HCT116 (cell line): ENCODE measurements at regions not wholly inside any gene's neighbourhood (a gene's known extent, or its start where the extent isn't known, plus 50 kb on each side); places are given as distances from the start of the nearest gene placed in this dataset.

Source experiments
- ATAC-seq: fragments of 200-7000 bp; cut with Tn5 transposase; 2 replicates; pipeline ENCODE4 v1.9.1; 2020; ENCODE audit warnings: mild to moderate bottlenecking, moderate library complexity
- BruUV-seq: library from RNA; stranded (reverse); fragments of 400-500 nt; replicated peaks from 2 replicates; lab custom pipeline; 2021; lab: Mats Ljungman, UMichigan
- CTCF ChIA-PET: fragments of 300-600 bp; sonication (Branson Sonifier 250); formaldehyde crosslinking; loops from one replicate; lab custom pipeline; 2021; ENCODE audit warnings: antibody characterized with exemption; lab: Charles Lee
- POLR2A ChIA-PET: fragments of 300-600, 350-600 bp; sonication (Branson Sonifier 250); formaldehyde crosslinking; loops from one replicate; lab custom pipeline; 2021; ENCODE audit warnings: antibody characterized with exemption; lab: Charles Lee
- RAD21 ChIA-PET, 2 experiments: fragments of 300-600 bp; sonication (Branson Sonifier 250); formaldehyde crosslinking; loops; one replicate each; lab custom pipeline; 2023; ENCODE audit warnings: low total read pairs in 2 of 2; ENCODE audit not compliant: uncharacterized antibody in 2 of 2, unreplicated experiment in 2 of 2, low non-redundant PET in 1 of 2; lab: Charles Lee
- DNase-seq: peaks from one replicate; pipeline ENCODE4 v3.0.0-alpha.2; 2010; ENCODE audit warnings: low read depth, low spot score
- H2AFZ ChIP-seq: fragments of 200-600 bp; shearing (Covaris generic), sonication (generic); 2 replicates; pipeline ENCODE4 v1.6.1; 2017; ENCODE audit warnings: low read depth, mixed run types, mixed read lengths, antibody characterized with exemption, low read length; ENCODE audit not compliant: poor library complexity, severe bottlenecking
- H3K27ac ChIP-seq: 2 replicates; pipeline ENCODE4 v1.5.1; 2012; ENCODE audit warnings: low read depth, low read length
- H3K27me3 ChIP-seq: fragments of 200-600 bp; sonication (generic); 2 replicates; pipeline ENCODE4 v1.6.1; 2016; ENCODE audit warnings: mixed run types, low read length, mixed read lengths; ENCODE audit not compliant: insufficient read depth
- H3K36me3 ChIP-seq, 2 experiments: fragments of 200-500 bp in 1 of 2; fragments of 200-600 bp in 1 of 2; sonication (Bioruptor generic) in 1 of 2; sonication (generic) in 1 of 2; 2 replicates each; pipeline versions ENCODE4 v1.5.1 to v1.6.1; 2014 to 2016; ENCODE audit warnings: low read length in 2 of 2, inconsistent platforms in 1 of 2, mixed read lengths in 1 of 2, mixed run types in 1 of 2; ENCODE audit not compliant: insufficient read depth in 2 of 2, control insufficient read depth in 1 of 2
- H3K4me1 ChIP-seq, 2 experiments: fragments of 200-600 bp in 1 of 2; sonication (generic) in 1 of 2; 2 replicates each; pipeline versions ENCODE4 v1.5.1 to v1.6.1; 2012 to 2017; ENCODE audit warnings: low read length in 2 of 2, inconsistent platforms in 1 of 2, mild to moderate bottlenecking in 1 of 2, mixed read lengths in 1 of 2, mixed run types in 1 of 2, moderate library complexity in 1 of 2; ENCODE audit not compliant: insufficient read depth in 2 of 2, control insufficient read depth in 1 of 2
- H3K4me2 ChIP-seq: fragments of 200-600 bp; sonication (generic); 2 replicates; pipeline ENCODE4 v1.6.1; 2017; ENCODE audit warnings: mixed run types, low read length, mixed read lengths
- H3K4me3 ChIP-seq, 2 experiments: fragments of 200-600 bp in 1 of 2; sonication (generic) in 1 of 2; replicated peaks in 1 of 2; 2 replicates each; pipeline ENCODE4 v1.5.1; 2011 to 2016; ENCODE audit warnings: low read length in 2 of 2, control low read depth in 1 of 2, low read depth in 1 of 2, mild to moderate bottlenecking in 1 of 2, mixed read lengths in 1 of 2, mixed run types in 1 of 2
- H3K79me2 ChIP-seq: fragments of 200-600 bp; sonication (generic); 2 replicates; pipeline ENCODE4 v1.6.1; 2017; ENCODE audit warnings: mild to moderate bottlenecking, mixed run types, low read length, moderate library complexity, mixed read lengths; ENCODE audit not compliant: insufficient read depth
- H3K9ac ChIP-seq: fragments of 200-600 bp; sonication (generic); 2 replicates; pipeline ENCODE4 v1.6.1; 2016; ENCODE audit warnings: low read length, mixed read lengths
- H3K9me2 ChIP-seq: fragments of 200-600 bp; sonication (generic), shearing (Covaris generic); 2 replicates; pipeline ENCODE4 v1.6.1; 2017; ENCODE audit warnings: mixed run types, mild to moderate bottlenecking, moderate library complexity; ENCODE audit not compliant: insufficient read depth
- H3K9me3 ChIP-seq, 2 experiments: fragments of 200-500 bp in 1 of 2; fragments of 200-600 bp in 1 of 2; sonication (Bioruptor generic) in 1 of 2; sonication (generic) in 1 of 2; 2 replicates each; pipeline ENCODE4 v1.6.1; 2014 to 2017; ENCODE audit warnings: low read length in 2 of 2, mixed read lengths in 2 of 2, inconsistent platforms in 1 of 2, low read depth in 1 of 2, mild to moderate bottlenecking in 1 of 2, mixed run types in 1 of 2, moderate library complexity in 1 of 2; ENCODE audit not compliant: control insufficient read depth in 1 of 2, insufficient read depth in 1 of 2
- H4K20me1 ChIP-seq: fragments of 200-600 bp; sonication (generic), shearing (Covaris generic); 2 replicates; pipeline ENCODE4 v1.6.1; 2017; ENCODE audit warnings: mixed run types, mild to moderate bottlenecking, moderate library complexity; ENCODE audit not compliant: insufficient read depth
- CBX3 ChIP-seq: IDR thresholded peaks from 2 replicates; pipeline ENCODE4 v1.6.1; 2012; ENCODE audit warnings: low read depth
- CEBPB ChIP-seq: IDR thresholded peaks from 2 replicates; pipeline ENCODE4 v1.6.1; 2012; ENCODE audit warnings: low read depth
- ELF1 ChIP-seq: IDR thresholded peaks from 2 replicates; pipeline ENCODE4 v1.6.1; 2012; ENCODE audit warnings: low read depth, borderline replicate concordance
- FOSL1 ChIP-seq: IDR thresholded peaks from 2 replicates; pipeline ENCODE4 v1.6.1; 2012; ENCODE audit warnings: low read depth
- POLR2AphosphoS5 ChIP-seq: IDR thresholded peaks from 2 replicates; pipeline ENCODE4 v1.6.1; 2011; ENCODE audit warnings: mild to moderate bottlenecking, low read depth, low read length, moderate library complexity
- RAD21 ChIP-seq: IDR thresholded peaks from 2 replicates; pipeline ENCODE4 v1.6.1; 2012; ENCODE audit warnings: low read depth, mild to moderate bottlenecking
- SP1 ChIP-seq: IDR thresholded peaks from 2 replicates; pipeline ENCODE4 v1.6.1; 2012; ENCODE audit warnings: low read depth
- SRF ChIP-seq: IDR thresholded peaks from 2 replicates; pipeline ENCODE4 v1.6.1; 2012; ENCODE audit warnings: low read depth
- YY1 ChIP-seq: IDR thresholded peaks from 2 replicates; pipeline ENCODE4 v1.6.1; 2011; ENCODE audit warnings: low read length, low read depth, moderate library complexity, mild to moderate bottlenecking; ENCODE audit not compliant: insufficient replicate concordance; ENCODE audit errors: extremely low read depth
- ZFX ChIP-seq: fragments of 450-650 bp; IDR thresholded peaks from 2 replicates; pipeline ENCODE4 v1.6.1; 2017
- ZNF274 ChIP-seq: fragments of 200-500 bp; sonication (Bioruptor generic); IDR thresholded peaks from 2 replicates; pipeline ENCODE4 v1.6.1; 2014; ENCODE audit warnings: mild to moderate bottlenecking, low read depth, low read length, inconsistent platforms
- intact Hi-C: fragments of 100-400 bp; cut with micrococcal nuclease; formaldehyde crosslinking; loops from 2 replicates; pipeline ENCODE4 v1.10.0; 2022
- TF ChIP-seq, protein P1 (sequence below): IDR thresholded peaks from 2 replicates; pipeline ENCODE4 v1.6.1; 2012
- TF ChIP-seq, protein P2 (sequence below): IDR thresholded peaks from 2 replicates; pipeline ENCODE4 v1.6.1; 2011; ENCODE audit warnings: mild to moderate bottlenecking, low read length, moderate library complexity; ENCODE audit not compliant: insufficient replicate concordance; ENCODE audit errors: extremely low read depth

GRCh38 chr16:47886139-47886538 lies 269.7 kb downstream of the ABCC12 start:
- POLR2A ChIA-PET: no interaction called here
- Histone ChIP-seq H3K9me3 (no peaks in the 10 kb centered on the region), H3K4me1 (peaks cover 0 to 5% of the 10 kb centered on the region in 2 experiments; a peak in 2 of 4 replicates), H3K79me2 (no peaks in the 10 kb centered on the region), H3K4me2 (no peak overlapping the region), H3K27me3 (peaks cover 66% of the 10 kb centered on the region), H3K27ac (no peak overlapping the region), H2AFZ (no peak overlapping the region), H4K20me1 (no peaks in the 10 kb centered on the region), H3K9me2 (no peaks in the 10 kb centered on the region), H3K9ac (no peak overlapping the region), H3K36me3 (no peaks in the 10 kb centered on the region), H3K4me3 (no peak overlapping the region)
- RAD21 ChIA-PET: no interaction called here
- ATAC-seq: no peak
- intact Hi-C loops: no loop called here
- BruUV-seq: no TSS peak
- TF ChIP-seq POLR2AphosphoS5: no peak
- no peak for TF ChIP-seq ELF1
- no peak for TF ChIP-seq ZFX
- TF ChIP-seq, protein P1, sequence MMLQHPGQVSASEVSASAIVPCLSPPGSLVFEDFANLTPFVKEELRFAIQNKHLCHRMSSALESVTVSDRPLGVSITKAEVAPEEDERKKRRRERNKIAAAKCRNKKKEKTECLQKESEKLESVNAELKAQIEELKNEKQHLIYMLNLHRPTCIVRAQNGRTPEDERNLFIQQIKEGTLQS: no peak
- no peak for TF ChIP-seq CEBPB
- no peak for TF ChIP-seq FOSL1
- TF ChIP-seq SP1: no peak
- TF ChIP-seq RAD21: no peak
- TF ChIP-seq CBX3: no peak
- TF ChIP-seq, protein P2, sequence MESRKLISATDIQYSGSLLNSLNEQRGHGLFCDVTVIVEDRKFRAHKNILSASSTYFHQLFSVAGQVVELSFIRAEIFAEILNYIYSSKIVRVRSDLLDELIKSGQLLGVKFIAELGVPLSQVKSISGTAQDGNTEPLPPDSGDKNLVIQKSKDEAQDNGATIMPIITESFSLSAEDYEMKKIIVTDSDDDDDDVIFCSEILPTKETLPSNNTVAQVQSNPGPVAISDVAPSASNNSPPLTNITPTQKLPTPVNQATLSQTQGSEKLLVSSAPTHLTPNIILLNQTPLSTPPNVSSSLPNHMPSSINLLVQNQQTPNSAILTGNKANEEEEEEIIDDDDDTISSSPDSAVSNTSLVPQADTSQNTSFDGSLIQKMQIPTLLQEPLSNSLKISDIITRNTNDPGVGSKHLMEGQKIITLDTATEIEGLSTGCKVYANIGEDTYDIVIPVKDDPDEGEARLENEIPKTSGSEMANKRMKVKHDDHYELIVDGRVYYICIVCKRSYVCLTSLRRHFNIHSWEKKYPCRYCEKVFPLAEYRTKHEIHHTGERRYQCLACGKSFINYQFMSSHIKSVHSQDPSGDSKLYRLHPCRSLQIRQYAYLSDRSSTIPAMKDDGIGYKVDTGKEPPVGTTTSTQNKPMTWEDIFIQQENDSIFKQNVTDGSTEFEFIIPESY: no peak
- CTCF ChIA-PET: no interaction called here
- DNase-seq: no peak

DNA sequence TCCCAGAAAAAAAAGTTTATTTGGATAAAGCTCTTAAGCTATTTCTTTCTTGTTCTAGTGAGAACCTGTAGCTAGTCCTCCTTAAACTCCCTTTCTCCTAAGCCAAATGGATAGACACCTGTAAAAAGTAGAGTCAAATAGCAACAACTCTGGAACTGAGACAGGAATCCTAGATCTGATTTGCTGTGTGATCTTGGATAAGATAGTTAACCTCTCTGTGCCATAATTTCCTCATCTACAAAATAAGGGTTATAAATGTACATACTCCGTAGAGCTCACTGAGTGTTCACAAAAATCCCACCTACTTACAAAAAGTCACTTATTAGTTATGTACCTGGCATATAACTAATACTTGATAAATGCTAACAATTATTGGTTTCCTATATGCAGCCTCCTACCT lies 270.3 kb downstream of the ABCC12 start:
- H3K4me2 ChIP-seq: no peak overlapping the region
- H3K9me2 ChIP-seq: no peaks in the 10 kb centered on the region
- DNase-seq (no peak), ATAC-seq (no peak)
- H4K20me1 ChIP-seq: no peaks in the 10 kb centered on the region
- CTCF ChIA-PET: no interaction called here
- H2AFZ ChIP-seq: no peak overlapping the region
- TF ChIP-seq CBX3: no peak
- TF ChIP-seq YY1: no peak
- no peak for TF ChIP-seq SP1
- no peak for TF ChIP-seq ZNF274
- no peak for TF ChIP-seq SRF
- peaks cover 0 to 5% of the 10 kb centered on the region in 2 experiments; a peak in 2 of 4 replicates for H3K4me1 ChIP-seq
- BruUV-seq: no TSS peak
- POLR2A ChIA-PET: no interaction called here
- no peak overlapping the region for H3K4me3 ChIP-seq
- no peak overlapping the region for H3K27ac ChIP-seq
- H3K27me3 ChIP-seq: peaks cover 60% of the 10 kb centered on the region
- H3K79me2 ChIP-seq: no peaks in the 10 kb centered on the region
- intact Hi-C loops: no loop called here
- no peaks in the 10 kb centered on the region for H3K36me3 ChIP-seq
- H3K9me3 ChIP-seq: no peaks in the 10 kb centered on the region
- no peak overlapping the region for H3K9ac ChIP-seq
- RAD21 ChIA-PET: no interaction called here
